GM18868 (cell line): ENCODE measurements at regions not wholly inside any gene's neighbourhood (a gene's known extent, or its start where the extent isn't known, plus 50 kb on each side); places are given as distances from the start of the nearest gene placed in this dataset.

Experiments
- ATAC-seq: cut with Tn5 transposase; IDR thresholded peaks from one replicate; pipeline ENCODE4 v1.9.1; 2021; ENCODE audit warnings: mild to moderate bottlenecking, moderate library complexity; ENCODE audit not compliant: unreplicated experiment

GRCh38 chr4:182177166-182177565 lies 66.0 kb upstream of the TENM3 start:
- no peak for ATAC-seq

- ATAC-seq = peak; percentile 32
Observed at GRCh38 chr4:182179105-182179504, 64.1 kb upstream of the TENM3 start.

- ATAC-seq = peak; percentile 18
Observed at GRCh38 chr4:182179751-182180150, 63.5 kb upstream of the TENM3 start.

GRCh38 chr4:182185491-182185890 lies 57.7 kb upstream of the TENM3 start:
- ATAC-seq = no peak

- ATAC-seq = no peak
Observed at GRCh38 chr4:182187674-182188073, 55.5 kb upstream of the TENM3 start.

GRCh38 chr4:182188622-182189021 lies 54.6 kb upstream of the TENM3 start:
- no peak for ATAC-seq

GRCh38 chr4:182189103-182189878 lies 53.9 kb upstream of the TENM3 start:
- ATAC-seq = peak; percentile 58

GRCh38 chr4:182190306-182190705 lies 52.9 kb upstream of the TENM3 start:
- ATAC-seq = no peak

GRCh38 chr4:182192511-182193181 lies 50.6 kb upstream of the TENM3 start:
- no peak for ATAC-seq

- ATAC-seq = no peak
Observed at GRCh38 chr4:182193311-182193710, 49.9 kb upstream of the TENM3 start.
